CD4-positive, alpha-beta T cell treated with Interleukin-17A for 4 hours (primary cell): ENCODE measurements at regions not wholly inside any gene's neighbourhood (a gene's known extent, or its start where the extent isn't known, plus 50 kb on each side); places are given as distances from the start of the nearest gene placed in this dataset.
"Not testable (repeated sequence)": the region's sequence is repeated elsewhere in the genome, so short reads cannot be mapped to it uniquely, and the experiment has no call there.

Experiments used
- DNase-seq: peaks from one replicate; pipeline ENCODE4 v3.0.0-alpha.2; 2020; ENCODE audit warnings: mixed read lengths

DNA sequence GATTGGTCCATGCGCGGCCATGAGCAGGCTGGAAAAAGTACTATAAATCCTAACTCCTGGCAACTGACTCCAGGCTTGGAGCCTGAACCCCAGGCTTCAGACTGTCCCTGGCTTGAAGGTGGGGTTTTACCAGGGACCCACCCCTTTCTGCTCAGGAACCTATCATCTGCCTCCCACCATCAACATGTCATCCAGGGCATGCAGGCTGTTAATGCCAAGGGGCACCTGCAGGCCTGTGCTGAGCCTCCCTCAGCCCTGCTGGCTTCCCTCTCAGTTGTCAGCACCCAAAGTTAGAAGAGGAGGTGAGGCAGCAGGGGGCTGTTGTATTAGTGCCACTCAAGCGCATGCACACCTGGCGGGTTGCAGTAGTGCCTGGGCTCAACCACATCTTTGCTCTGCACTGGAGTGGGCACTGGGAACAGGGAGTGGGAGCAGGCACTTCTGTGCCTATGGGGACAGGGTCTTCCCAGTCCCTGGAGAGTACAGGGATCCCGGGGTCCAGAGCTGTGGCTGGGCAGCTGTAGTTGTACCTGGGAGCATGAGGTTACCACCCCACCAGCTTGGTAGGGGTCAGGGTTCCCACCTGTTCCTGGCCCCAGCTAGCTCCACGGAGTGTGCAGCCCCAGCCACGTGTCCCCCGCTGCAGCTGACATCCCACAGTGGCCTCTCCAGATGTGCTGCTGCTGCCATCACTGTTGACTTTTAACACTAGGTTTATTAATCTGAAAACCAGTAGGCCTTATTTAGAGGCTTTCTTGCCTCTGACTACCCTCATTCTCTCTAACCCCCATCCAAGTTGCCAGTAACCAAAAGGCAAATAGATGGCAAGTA is 306.2 kb upstream of the RIOK2 start:
- DNase-seq: no peak

DNA sequence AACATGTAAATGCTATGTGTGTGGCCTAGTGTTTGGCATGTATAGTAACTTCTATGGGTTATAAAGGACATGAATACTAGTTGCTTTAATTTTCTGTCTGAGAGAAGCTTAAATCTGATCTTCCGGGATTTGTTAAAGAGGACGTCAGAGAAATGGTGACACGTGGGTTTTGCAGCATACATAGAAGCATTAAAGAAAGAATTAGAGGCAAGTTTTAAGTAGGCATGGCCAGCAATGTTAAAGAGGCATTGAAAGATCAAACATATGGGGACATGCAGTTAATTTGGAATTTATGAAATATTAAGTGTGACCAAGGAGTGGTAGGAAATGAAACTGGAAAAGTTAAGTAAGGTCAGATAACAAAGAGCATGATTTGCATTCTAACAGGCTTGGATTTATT is 311.4 kb upstream of the RIOK2 start:
- no peak for DNase-seq

DNA sequence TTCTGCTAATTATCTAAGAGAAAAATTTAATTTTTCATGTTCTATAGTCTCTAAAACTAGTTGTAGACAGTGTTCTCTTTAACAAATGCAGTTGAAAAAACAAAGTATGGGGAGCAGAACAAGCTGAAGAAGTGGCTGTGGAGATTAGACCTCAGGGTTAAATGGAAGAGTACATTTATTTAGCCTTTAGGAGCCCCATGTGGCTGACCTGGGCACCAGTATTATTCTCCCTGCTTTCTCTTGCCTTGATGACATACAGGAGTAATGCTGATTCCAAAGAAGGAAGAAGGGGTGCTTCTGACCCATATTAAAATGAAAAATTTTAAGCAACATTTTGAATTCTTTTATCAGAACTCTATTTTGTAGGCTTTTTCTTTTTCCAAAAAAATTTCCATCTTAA is 312.3 kb upstream of the RIOK2 start:
- no peak for DNase-seq

DNA sequence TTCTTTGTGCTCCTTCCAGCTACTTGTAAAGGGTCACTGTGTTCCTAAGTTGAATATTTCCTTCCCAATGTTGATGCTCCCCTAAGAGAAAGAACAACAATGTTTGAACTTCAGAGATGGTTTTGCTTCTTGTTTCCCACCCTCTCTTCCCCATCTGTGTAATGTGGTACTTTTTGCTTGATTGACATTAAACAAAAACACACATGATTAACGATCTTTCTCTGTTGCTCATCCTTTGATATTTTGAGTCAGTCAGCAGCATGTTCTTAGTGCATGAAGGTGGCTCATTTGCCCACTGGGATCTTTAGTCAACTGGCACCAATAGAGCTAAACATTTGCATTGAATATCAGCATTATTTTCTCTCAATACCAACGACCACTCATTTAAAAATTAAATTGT is 313.0 kb upstream of the RIOK2 start:
- DNase-seq: no peak

DNA sequence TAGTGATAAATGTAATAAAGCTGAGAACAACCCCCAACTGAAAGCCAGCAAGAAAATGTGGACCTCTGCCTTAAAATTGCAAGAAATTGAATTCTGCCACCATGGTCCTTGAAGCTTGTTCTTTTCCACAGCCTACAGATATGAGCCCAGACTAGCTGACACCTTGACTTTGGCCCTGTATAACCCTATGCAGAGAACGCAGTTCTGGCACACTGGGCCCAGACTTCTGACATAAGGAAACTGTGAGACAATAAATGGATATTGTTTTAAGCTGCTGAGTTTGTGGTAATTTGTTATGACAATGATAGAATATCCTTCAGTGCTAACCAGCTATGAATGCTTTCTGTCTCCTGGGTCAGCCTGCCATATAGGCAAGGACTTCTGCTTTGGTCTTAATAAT is 315.6 kb upstream of the RIOK2 start:
- DNase-seq: no peak

DNA sequence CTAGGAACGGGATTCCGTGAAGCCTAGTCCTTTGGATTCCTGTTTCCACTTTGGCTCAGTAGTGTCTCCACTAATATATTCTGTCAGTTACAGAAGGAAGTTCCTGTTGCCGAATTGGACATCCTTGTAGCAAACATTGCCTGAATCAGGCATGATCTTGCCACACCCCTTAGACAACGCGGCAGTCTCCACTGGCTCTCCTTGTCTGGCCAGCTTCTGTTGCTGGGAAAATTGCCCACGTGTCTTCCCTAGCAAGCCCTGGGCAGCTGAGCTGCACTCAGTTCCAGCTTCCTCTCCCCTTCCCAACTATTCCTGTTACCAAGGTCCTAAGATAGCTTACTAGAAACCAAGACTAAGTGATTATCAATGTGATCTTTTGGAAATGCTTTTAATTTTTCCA is 316.6 kb upstream of the RIOK2 start:
- DNase-seq: no peak

DNA sequence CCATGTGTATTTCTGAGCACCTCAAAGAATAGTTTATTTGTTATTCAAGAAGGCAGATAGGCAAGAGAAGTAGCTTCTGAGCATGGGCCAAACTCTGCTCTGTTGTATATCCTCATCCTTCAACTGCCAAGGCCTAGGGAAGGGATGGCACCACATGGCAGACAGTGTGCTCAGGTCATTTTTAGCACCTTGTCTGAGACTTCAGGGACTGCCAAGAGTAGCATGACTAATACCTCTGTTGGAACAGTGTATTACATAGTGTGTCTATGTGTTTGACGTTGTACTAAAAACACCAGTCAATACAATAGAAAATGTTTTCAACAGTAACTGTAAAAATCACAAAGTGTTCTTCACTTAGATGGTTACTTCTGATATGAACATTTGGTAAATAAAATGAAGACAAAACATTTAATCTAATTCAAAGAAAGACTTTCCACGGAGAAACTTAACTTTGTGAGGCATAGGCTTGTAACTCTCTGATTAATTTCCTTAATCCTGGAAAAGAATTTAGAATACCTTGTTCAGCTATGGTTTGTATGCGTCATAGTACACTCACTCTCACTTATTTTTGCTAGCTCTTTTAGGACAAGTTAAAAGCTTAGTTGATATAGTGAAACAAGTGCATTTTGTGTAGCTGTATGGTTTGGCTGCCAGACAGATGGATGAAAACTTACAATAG is 318.4 kb upstream of the RIOK2 start:
- no peak for DNase-seq

DNA sequence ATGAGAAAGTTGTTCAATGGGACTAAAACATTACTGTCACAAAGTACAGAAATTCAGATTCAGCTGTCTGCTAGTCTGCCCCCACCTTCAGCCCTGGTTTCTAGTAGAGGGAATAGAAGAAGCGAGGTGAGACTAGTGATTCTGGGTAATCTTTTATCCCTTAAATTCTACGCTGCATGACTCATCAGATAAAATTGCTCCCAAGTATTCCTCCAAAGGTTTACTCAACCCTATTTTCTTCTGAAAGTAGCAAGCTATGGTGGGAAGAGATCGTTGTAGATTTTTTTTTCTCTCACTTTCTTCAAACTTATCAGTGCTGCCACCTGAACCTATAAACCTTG is 318.9 kb upstream of the RIOK2 start:
- DNase-seq: no peak

DNA sequence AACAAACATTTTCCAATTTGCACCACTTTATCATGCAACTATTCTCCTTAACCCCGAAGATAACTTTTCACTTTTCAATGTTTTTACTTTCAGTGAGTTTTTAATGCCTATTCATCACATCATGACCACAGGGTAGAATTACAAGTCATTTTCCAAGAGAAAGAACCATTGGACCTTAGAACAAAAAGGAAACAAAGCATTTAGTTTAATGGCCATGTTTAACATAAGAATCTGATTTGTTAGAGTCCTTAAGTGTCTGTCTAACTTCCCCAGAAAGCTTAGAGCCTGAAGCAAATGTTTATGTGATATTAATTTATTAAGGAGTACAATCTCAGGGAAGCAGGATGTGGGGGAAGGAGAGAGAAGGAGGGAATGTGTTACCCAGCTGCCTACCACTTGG is 325.8 kb upstream of the RIOK2 start:
- DNase-seq: no peak

DNA sequence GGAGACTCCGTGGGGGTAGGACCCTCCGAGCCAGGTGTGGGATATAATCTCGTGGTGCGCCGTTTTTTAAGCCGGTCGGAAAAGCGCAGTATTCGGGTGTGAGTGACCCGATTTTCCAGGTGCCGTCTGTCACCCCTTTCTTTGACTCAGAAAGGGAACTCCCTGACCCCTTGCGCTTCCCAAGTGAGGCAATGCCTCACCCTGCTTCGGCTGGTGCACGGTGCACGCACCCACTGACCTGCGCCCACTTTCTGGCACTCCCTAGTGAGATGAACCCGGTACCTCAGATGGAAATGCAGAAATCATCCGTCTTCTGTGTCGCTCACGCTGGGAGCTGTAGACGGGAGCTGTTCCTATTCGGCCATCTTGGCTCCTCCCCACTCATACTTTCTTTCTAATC is 336.5 kb upstream of the RIOK2 start:
- not testable (repeated sequence) for DNase-seq

DNA sequence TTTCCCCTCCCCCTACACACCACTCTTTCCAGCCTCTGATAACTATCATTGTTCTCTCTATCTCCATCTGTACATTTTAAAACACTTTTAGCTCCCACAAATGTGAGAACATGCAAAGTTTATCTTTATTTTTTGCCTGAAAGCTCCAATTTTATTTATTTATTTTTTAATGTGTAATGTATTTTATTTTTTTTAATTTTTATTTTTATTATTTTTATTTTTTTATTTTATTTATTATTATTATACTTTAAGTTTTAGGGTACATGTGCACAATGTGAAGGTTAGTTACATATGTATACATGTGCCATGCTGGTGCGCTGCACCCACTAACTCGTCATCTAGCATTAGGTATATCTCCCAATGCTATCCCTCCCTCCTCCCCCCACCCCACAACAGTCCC is 340.3 kb upstream of the RIOK2 start:
- not testable (repeated sequence) for DNase-seq

DNA sequence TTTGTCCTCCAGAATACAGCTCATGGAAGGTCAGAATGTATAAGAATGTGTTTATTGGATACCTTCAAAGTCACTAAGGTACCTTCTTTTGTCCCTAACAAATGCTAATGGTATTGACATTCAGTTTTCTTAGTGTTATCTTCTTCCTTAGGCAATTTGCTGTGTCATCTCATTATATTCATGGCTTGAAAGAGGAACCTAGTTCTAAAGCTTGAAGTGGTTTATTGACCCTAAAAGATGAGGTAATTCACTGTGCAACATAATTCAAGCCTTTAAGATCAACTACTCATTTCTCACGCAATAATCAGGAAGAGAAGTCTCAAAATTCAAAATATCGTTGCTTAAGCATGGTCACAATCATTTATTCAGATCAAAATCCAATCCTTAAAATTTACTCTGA is 342.7 kb upstream of the RIOK2 start:
- DNase-seq: no peak

DNA sequence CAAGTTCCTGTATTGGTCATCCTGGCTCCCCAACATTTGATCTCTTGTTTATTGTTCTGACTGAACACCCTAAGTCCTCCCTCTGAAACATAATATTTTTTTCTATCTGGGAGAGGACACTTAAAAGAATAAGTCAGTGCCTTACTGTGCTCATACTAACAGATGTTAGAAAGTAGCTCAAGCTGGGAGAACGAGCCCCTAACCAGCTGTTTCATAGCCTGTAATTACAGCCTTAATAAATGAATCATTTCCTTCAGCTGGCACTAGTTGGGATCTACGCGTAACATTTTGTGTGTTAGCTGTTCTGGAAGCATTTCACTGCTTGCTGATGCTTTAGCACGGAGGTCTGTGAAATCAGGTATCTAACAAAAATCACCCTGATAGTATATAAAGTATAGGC is 345.9 kb upstream of the RIOK2 start:
- no peak for DNase-seq

DNA sequence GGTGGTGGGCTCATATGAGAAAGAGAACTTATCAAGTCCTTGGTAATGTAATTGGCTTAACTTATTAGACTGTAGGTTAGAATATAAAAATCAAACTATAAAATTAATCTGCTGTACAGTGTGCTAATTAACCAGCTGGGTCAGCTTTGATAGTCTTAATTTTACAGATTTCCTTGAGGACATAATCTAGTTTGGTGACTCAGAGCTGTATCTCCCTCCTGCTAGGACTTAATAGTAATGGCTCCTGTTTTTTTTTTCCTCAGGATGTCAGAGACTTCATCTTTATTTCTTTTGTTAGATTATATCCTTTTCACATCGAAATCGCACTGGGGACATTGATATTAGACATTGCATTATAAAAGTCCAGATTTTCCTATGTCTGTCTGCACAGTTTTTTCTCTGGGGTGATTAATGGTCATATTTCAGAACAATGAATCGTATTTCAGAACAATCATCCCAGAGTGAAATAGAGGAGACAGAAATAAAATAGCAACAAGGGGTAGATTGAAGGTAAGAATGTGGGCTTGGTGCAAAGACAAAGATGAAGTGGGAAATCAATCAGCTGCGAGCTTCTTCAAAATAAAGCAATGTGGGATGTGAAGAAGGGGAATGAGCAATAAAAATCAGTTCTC is 346.4 kb upstream of the RIOK2 start:
- DNase-seq: no peak

DNA sequence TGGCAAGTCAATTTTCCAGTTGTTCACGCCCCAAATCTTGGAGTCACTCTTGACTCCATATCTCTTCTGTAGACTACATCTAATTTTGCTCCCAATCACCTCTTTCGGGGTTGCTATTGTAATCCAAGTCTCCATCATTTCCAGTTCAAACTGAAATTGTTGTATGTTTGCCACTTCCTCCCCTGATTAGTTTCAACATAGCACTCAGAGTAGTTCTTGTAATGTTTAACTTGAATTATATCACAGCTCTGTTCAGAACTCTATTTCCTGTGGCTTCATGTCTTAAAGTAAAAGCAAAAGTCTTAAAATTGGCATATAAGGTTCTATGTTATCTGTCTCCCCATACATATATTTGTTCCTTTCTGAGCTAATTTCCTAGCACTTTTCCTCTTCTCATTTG is 348.5 kb upstream of the RIOK2 start:
- no peak for DNase-seq

DNA sequence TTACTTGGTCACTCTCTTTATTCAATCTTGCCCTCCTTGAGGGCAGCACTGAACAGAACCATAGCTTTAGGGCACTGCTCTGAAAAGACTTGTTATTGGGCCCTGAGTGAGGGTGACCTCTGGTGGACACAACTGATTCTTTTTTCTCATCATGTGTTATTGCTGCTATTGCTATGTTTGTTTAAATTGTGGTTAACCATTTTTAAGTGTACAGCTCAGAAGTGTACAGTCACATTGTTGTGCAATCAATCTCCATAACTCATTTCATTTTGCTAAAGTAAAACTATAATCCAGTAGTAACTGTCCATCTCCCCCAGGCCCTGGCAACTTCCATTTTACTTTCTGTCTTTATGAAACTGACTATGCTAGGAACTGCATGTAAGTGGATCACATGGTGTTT is 351.1 kb upstream of the RIOK2 start:
- no peak for DNase-seq

DNA sequence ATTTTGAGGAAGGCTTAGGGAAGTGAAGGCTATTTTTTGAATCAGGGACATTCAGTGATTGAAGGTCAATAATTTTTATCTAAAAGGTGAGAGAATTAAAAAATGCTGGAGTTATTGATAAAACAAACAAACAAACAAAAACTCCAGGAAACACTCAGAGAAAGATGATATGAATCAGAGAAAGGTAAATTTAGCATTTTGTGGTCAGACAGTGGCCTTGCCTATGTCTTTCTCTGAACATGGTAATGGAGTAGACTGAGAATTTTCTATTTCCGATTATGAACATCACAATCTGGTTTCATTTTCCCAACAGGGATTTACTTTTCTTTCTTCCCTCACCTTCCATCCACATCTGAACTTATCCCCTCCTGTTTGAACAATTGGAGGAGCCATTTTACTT is 353.6 kb upstream of the RIOK2 start:
- no peak for DNase-seq

DNA sequence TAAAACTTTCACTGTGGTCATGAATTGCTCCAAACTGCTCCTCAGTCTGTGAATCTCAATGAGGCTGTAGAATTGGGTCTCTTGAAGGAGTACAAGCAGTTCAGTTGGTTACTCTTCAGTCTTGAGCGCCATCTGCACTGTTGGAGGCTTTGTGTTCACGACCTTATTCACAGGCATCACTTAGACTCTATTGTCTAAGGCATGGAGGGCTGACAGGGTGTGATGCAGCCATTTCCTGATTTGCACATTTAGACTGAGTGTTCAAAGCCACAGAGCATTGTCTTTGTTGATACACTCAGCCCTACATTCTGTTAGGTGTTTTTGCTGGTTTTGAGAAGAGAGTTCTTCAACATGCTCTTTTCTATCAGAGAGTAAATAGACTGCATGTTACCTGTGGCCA is 355.9 kb upstream of the RIOK2 start:
- DNase-seq: no peak

DNA sequence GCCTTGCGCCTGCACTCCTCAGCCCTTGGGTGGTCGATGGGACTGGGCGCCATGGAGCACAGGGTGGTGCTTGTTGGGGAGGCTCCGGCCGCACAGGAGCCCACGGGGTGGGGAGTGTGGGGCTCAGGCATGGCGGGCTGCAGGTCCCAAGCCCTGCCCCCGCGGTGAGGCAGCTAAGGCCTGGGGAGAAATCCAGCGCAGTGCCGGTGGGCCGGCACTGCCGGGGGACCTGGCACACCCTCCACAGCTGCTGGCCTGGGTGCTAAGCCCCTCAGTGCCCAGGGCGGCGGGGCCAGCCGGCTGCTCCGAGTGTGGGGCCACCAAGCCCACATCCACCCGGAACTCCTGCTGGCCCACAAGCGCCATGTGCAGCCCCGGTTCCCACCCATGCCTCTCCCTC is 358.8 kb upstream of the RIOK2 start:
- no peak for DNase-seq

DNA sequence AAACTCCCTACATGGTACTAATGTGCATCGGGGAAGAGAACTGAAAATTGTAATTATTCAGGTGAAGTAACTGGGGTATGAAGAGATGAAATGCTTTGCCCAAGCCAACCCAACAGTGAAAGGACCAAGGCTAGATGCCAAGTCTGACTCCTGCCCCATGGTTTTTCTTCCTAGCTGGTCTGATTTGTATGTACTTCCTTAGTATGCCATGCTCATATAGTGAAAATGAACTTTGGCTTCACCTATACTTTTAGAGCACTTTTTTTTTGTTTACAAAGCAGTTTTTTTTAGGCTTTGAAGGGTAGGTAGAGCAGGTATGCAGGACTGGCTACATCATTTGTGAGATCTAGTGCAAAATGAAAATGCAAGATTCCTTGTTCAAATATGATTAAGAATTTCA is 359.4 kb upstream of the RIOK2 start:
- DNase-seq: no peak

DNA sequence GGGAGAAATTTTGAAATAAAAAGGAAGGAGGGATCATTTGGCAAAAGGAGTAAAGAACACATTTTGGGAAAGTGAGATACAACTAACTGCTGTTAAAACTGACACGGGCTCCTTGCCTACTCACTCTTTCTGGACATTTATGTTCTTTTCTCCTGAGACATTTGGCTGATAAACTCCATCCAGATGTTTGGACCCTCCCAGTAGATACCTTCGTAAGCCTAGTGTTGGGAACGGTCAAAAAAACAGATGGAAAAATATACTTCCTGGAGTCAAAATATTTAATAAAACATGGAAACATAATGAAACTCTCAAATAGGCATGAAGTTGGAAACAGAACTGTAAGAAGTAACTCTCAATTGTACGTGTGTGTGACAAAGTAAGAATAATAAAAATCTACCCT is 360.1 kb upstream of the RIOK2 start:
- no peak for DNase-seq

DNA sequence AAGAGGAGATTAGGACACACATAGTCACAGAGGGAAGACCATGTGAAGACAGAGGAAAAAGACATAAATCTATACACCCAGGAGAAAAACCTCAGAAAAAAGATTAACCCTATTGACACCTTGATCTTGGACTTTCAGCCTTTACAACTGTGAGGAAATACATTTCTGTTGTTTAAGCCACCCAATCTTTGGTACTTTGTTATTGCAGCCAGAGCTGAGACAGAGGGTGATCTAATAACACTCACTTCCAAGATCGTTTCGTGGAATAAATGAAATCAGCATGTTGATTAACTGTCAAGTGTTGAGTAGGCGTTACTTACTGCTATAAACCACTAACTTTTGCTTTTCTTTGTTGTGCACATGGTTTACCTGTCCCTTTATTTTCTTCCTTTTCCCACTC is 361.2 kb upstream of the RIOK2 start:
- no peak for DNase-seq

DNA sequence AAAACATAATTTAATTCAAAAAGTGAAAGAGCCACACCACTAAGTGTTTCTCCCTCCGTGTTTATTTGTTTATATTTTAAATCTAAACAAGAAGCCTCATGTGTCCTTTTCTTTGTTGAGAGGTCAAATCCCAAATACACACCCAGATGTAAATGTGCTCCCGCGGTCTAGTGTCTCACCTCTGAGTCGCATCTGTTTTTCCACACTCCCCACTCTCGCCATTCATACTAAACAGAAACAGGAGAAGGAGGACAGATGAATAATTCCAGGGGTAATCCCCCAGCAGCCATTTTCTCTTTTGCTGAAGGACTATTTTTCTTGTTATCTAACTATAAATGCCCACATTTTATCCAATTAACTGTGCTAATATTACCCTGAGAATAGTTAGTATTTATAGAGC is 361.6 kb upstream of the RIOK2 start:
- no peak for DNase-seq

DNA sequence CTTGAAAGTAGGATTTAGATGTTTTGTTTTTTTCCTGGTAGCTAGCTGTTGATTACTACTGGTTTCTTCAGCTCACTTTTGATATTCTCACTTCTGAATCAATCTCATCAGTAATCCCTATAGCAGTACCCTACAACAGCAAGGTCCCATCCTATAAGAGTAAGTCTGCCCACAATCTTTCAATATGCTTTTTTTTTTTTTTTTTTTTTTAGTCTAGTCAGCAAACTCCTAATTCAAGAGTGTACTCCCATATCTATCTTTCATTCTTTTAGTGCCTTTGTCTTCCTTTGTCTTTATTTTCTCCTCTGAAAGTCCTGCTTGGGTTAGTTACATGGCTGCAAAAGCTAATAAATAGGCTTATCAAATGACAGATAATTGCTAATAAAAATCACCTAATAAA is 362.4 kb upstream of the RIOK2 start:
- DNase-seq: no peak
